CD4-positive, alpha-beta T cell treated with Interleukin-12 subunit alpha and Interleukin-12 subunit beta, for 1 hour (primary cell): ENCODE measurements at regions not wholly inside any gene's neighbourhood (a gene's known extent, or its start where the extent isn't known, plus 50 kb on each side); places are given as distances from the start of the nearest gene placed in this dataset.

Experiments
- DNase-seq: peaks from one replicate; pipeline ENCODE4 v3.0.0-alpha.2; 2020

DNA sequence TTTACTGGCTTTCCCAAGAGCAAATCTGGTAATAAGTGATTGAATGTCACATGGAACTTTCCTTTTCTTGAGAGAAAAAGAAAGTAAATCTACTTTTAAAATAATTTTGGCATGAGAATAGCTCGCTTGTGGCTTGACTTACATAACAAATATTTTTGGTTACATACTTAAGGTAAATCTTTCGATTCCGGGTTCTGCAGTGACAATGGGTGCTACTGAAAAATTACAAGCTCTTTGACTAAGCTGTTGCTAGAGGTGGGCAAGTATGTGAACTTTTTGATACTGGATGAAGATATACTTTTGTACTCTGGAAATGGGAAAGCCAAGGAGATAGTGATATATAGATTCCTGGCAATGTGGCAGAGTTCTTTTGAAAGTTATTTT lies 51.9 kb upstream of the OTOL1 start:
- no peak for DNase-seq

GRCh38 chr3:161443921-161444693 lies 52.5 kb upstream of the OTOL1 start:
- DNase-seq, result no peak

DNA sequence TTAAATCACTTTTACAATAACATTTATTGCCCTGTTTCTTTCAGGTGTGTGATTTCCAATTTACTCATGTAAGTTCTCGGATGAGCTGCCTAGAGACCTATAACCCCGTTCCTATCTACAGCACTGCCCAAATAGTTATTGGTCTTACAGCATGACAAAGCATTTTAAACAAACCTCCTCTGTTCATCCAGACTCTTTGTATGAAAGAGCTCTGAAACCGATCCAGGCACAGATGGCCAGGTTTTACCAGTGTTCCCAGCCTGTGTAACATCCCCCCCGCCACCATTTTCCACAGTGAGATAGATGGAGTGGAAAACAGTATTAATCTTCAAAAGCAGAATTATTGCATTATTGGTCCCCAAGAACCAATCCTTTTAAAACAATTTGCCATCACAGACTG lies 59.0 kb upstream of the SPTSSB start:
- DNase-seq, result no peak

DNA sequence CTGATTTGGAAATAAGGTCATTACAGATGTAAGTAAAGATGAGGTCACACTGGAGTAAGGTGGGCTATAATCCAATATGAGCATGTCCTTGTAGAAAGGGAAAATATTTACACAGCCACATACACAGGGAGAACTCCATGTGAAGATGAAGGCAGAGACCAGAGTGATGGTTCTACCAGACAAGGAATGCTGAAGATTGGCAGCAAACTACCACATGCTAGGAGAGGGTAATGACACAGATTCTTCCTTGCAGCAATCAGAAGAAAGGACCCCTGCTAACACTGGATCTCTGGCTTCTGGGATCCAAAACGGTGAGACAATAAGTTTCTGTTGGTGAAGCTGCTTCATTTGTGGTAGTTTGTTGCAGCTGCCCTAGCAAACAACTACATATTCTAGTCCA lies 56.0 kb upstream of the SPTSSB start:
- no peak for DNase-seq

DNA sequence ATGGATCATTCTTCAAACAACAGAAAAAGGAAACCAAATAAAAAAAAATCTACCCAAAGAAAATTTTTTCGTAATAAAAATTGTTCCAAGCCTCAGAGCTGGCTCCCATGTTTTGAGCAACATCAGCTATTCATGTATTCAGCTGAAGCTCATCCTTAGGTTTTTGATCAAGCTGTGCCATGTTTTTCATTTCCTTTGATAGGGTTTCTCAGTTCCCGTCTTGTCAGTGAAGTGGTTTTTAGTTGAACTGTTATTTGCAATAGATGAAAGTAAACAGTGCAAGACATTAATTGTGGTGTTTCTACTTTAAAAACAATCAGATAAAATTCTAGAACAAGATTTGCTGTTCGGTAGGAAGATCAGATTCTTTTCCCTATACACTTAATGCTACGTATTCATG lies 55.4 kb upstream of the SPTSSB start:
- no peak for DNase-seq

GRCh38 chr3:161423911-161424522 lies 52.7 kb upstream of the SPTSSB start:
- peak; percentile 53 for DNase-seq

DNA sequence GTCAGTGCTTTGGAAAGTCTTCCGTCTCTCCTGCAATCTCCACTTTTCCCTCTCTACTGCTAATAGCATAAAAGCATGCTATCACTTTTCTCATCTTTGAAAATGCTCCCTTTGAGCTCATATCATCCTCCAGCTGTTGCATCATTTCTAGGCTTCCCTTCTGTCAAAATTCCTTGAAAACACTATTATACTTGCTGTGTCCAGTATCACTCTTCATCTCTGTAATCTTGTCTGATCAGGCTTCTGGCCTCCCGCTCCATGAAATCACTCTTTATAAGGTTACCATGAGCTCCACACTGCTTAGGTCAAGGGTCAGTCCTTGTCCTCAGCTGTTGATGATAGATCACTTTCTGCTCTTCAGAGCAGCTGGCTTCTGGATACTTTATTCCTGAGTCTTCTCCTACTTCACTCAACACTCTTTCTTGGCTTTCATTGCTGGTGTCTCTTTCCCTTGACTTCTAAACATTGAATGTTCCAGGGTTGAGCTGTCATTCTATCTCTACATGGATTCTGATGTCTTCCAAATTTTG lies 50.9 kb upstream of the SPTSSB start:
- DNase-seq, result no peak
